Psoas muscle (tissue), 7 donors: ENCODE measurements at regions not wholly inside any gene's neighbourhood (a gene's known extent, or its start where the extent isn't known, plus 50 kb on each side); places are given as distances from the start of the nearest gene placed in this dataset.

ENCODE experiments used
- ATAC-seq, 4 donors: fragments of 200-7000 bp; cut with Tn5 transposase; one replicate each; pipeline ENCODE4 v1.9.1; 2020; ENCODE audit warnings: moderate library complexity in 3 of 4, mild to moderate bottlenecking in 2 of 4
- DNase-seq, 2 donors: peaks; one replicate each; pipeline ENCODE4 v3.0.0-alpha.2; 2020
- H3K27ac ChIP-seq: fragments of 200-600 bp; one replicate; pipeline ENCODE4 v1.8.0; 2022
- H3K27me3 ChIP-seq, 3 donors: fragments of 200-600 bp in 1 of 3; one replicate each; pipeline versions ENCODE4 v1.6.1 to v1.8.0; 2013 to 2022; ENCODE audit warnings: low read length in 2 of 3, mild to moderate bottlenecking in 2 of 3, moderate library complexity in 1 of 3; ENCODE audit not compliant: insufficient read depth in 3 of 3
- H3K36me3 ChIP-seq, 2 donors: fragments of 200-600 bp in 1 of 2; one replicate each; pipeline versions ENCODE4 v1.6.1 to v1.8.0; 2013 to 2022; ENCODE audit warnings: low read depth in 1 of 2, mild to moderate bottlenecking in 1 of 2, moderate library complexity in 1 of 2; ENCODE audit not compliant: insufficient read depth in 1 of 2
- H3K4me1 ChIP-seq: fragments of 200-600 bp; one replicate; pipeline ENCODE4 v1.8.0; 2022
- H3K4me3 ChIP-seq: fragments of 200-600 bp; one replicate; pipeline ENCODE4 v1.8.0; 2022; ENCODE audit warnings: mild to moderate bottlenecking
- H3K9me3 ChIP-seq: fragments of 200-600 bp; one replicate; pipeline ENCODE4 v1.8.0; 2022
- whole genome bisulfite sequencing, 3 donors: extraction: QIAGEN DNeasy Blood & Tissue Kit; methylation state at CpG; one replicate each; pipeline versions ENCODE4 v1.1.6 to v1.1.7; 2013; 5-methylcytosine and 5-hydroxymethylcytosine counted together
- intact Hi-C, 2 donors: fragments of 100-400 bp; cut with DNase I; formaldehyde crosslinking; loops; one replicate each; pipeline versions ENCODE4 v1.11.0 to v1.14.2; 2022
- TF ChIP-seq, protein P1 (sequence below): fragments of 200-600 bp; IDR thresholded peaks from one replicate; pipeline ENCODE4 v1.8.0; 2022; ENCODE audit warnings: antibody characterized with exemption
- donor health status: healthy with polysubstance abuse.
- donor health status: DM: no; HTN: no; CAD: no; lungs with moderate emphysema.
- donor health status: Bipolar disorder and iron deficiency.
- donor health status: healthy.
- donor health status: DM: yes; HTN: yes; CAD: no.
- donor health status: DM: no; HTN: no; CAD: no.
- donor health status: DM: yes; HTN: yes; CAD: no.

DNA sequence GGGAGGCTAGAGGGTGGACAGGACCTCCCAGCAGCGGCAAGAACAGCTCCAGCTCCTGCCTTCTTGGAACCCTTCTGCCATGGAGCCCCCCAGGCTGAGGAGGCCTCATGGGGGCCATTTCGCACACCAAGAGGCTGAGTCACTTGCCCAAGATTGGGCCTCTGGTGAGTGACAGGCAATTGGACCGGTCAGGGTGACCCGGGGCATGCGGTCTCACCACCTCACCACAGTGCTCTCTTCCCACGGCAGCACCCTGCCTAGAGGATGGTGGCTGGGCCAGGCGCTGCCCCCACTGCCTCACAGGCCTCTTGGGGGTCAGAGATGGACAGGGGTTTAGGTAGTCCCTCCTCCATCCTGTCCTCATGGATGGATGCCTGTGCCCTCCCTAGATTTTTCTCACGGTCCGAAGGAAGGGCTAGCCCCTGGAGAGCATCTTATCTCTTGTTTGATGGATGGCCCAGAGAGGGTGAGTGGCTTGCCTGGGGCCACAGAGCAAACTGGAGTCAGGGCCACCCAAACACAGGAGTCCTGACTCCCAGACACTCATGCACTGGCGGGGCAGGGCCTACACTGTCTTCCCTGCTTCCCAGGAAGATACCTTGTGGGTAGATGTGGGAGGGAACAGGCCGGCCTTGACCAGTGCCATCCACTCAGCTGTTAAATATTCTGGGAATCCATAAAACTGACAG is 119.2 kb downstream of the INHBB start:
- 95 to 98% (median 96%) methylated on average over 11 of the region's 11 CpGs for WGBS, 3 donors
- intact Hi-C loops, result loop anchor here in 1 of 2 donors (5.0 kb wide), 1 partner anchor 37 kb away; no protein-coding TSS in a partner anchor
- ATAC-seq (no peak), DNase-seq (no peak)
- Histone ChIP-seq H3K4me1 (peaks cover 19% of the 10 kb centered on the region), H3K27ac (no peak overlapping the region), H3K4me3 (no peak overlapping the region), H3K9me3 (no peaks in the 10 kb centered on the region), H3K27me3 (no peaks in the 10 kb centered on the region), H3K36me3 (no peaks in the 10 kb centered on the region)
- TF ChIP-seq, protein P1, sequence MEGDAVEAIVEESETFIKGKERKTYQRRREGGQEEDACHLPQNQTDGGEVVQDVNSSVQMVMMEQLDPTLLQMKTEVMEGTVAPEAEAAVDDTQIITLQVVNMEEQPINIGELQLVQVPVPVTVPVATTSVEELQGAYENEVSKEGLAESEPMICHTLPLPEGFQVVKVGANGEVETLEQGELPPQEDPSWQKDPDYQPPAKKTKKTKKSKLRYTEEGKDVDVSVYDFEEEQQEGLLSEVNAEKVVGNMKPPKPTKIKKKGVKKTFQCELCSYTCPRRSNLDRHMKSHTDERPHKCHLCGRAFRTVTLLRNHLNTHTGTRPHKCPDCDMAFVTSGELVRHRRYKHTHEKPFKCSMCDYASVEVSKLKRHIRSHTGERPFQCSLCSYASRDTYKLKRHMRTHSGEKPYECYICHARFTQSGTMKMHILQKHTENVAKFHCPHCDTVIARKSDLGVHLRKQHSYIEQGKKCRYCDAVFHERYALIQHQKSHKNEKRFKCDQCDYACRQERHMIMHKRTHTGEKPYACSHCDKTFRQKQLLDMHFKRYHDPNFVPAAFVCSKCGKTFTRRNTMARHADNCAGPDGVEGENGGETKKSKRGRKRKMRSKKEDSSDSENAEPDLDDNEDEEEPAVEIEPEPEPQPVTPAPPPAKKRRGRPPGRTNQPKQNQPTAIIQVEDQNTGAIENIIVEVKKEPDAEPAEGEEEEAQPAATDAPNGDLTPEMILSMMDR, result no peak

DNA sequence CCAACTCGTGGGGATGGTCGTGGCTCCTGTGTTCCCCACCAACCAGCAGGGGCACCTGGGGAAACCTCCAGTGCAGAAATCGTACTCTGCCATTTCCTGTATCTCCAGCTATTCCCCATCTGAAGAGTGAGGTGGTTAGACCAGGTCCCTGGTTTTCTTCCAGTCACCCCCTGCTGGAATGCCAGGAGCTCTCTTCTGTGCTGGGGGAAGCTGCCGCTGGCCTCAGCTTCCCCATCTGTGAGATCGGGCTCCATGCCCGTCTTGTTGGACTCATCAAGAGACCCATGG is 119.7 kb downstream of the INHBB start:
- H3K27me3 ChIP-seq, result no peaks in the 10 kb centered on the region
- peaks cover 24% of the 10 kb centered on the region for H3K4me1 ChIP-seq
- no peak overlapping the region for H3K4me3 ChIP-seq
- intact Hi-C loops, result loop anchor here in 1 of 2 donors (5.0 kb wide), 1 partner anchor 37 kb away; no protein-coding TSS in a partner anchor
- no peak for DNase-seq
- ATAC-seq, result no peak
- H3K9me3 ChIP-seq, result no peaks in the 10 kb centered on the region
- WGBS, 3 donors, result 67 to 73% (median 73%) methylated on average over 6 of the region's 6 CpGs
- H3K36me3 ChIP-seq, result no peaks in the 10 kb centered on the region
- TF ChIP-seq, protein P1, result no peak
- H3K27ac ChIP-seq, result no peak overlapping the region

DNA sequence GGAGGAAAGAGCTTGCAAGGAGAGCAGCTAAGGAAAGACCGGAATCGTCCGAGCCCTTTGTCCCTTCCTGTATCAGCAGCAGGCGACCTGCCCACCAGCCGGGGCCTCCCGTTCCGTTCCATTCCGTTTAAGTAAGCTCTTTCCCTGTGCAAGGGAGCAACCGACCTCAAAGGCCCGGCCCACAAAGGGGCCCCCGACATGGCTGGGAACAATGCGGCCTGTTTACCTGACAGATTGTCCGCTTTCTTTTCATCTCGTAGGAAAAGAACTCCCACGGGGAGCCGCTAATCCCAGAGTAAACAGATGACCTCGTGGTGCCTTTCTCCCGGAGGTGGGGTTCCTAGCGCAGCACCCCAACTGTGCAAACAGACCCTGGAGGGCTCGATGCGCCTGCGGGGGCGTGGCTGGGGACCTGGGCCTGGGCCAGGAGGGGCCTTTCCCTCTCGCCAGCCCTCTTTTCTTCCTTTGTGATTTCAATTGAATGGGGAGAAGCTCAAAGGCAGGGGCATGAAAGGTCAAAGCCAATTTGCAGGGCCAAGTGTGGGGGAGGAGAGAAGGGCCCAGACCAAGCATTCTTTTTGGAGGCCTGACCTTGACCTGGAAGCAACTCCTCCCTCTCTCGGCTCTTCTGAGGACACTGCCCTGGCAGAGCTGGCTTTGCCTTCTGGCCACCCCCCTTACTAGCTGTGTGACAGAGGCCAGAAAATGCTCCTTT is 120.2 kb downstream of the INHBB start:
- no peak overlapping the region for H3K27ac ChIP-seq
- no peaks in the 10 kb centered on the region for H3K36me3 ChIP-seq
- H3K4me3 ChIP-seq, result no peak overlapping the region
- TF ChIP-seq, protein P1, result no peak
- 53 to 66% (median 63%) methylated on average over 25 of the region's 25 CpGs for WGBS, 3 donors
- ATAC-seq, result no peak
- intact Hi-C loops, result loop anchor here in 1 of 2 donors (5.0 kb wide), 1 partner anchor 36 kb away; no protein-coding TSS in a partner anchor
- peaks cover 28% of the 10 kb centered on the region for H3K4me1 ChIP-seq
- no peaks in the 10 kb centered on the region for H3K9me3 ChIP-seq
- DNase-seq, result no peak
- no peaks in the 10 kb centered on the region for H3K27me3 ChIP-seq

DNA sequence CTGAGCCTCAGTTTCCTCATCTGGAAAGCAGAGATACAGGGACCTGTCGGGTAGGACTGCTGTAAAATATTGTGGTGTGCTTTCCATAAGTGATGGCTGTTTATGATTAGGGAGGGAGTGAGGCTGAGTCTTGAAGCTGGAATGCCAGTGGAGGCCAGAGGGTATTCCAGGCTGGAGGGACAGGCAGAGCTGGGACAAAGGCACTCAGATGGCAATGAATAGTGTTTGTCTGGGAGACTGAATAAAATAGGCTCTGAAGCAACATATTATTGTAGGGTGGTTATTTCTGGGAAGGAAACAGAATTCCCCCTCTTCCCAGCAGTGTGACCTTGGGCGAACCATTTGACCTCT is 120.7 kb downstream of the INHBB start:
- Histone ChIP-seq H3K4me1 (peaks cover 33% of the 10 kb centered on the region), H3K27ac (no peak overlapping the region), H3K27me3 (no peaks in the 10 kb centered on the region), H3K4me3 (no peak overlapping the region), H3K36me3 (no peaks in the 10 kb centered on the region), H3K9me3 (peaks cover under 1% of the 10 kb centered on the region)
- ATAC-seq (no peak), DNase-seq (no peak)
- WGBS, 3 donors, result 92 to 96% (median 94%) methylated on average over 2 of the region's 2 CpGs
- intact Hi-C loops, result loop anchor here in 1 of 2 donors (5.0 kb wide), 1 partner anchor 36 kb away; no protein-coding TSS in a partner anchor
- TF ChIP-seq, protein P1, result no peak
